GM06990 (cell line): ENCODE measurements at regions not wholly inside any gene's neighbourhood (a gene's known extent, or its start where the extent isn't known, plus 50 kb on each side); places are given as distances from the start of the nearest gene placed in this dataset.

Source experiments
- DNase-seq: peaks from one replicate; pipeline ENCODE4 v3.0.0-alpha.2; 2011; ENCODE audit not compliant: insufficient read length; ENCODE audit errors: extremely low read depth
- H3K27me3 ChIP-seq: replicated peaks from 2 replicates; pipeline ENCODE4 v1.6.0; 2011; ENCODE audit warnings: low read length; ENCODE audit not compliant: control insufficient read depth, insufficient read depth
- H3K36me3 ChIP-seq: 2 replicates; pipeline ENCODE4 v1.5.1; 2011; ENCODE audit warnings: low read length; ENCODE audit not compliant: control insufficient read depth, insufficient read depth
- H3K4me3 ChIP-seq: replicated peaks from 2 replicates; pipeline ENCODE4 v1.5.1; 2011; ENCODE audit warnings: low read depth, mild to moderate bottlenecking, control low read depth, low read length
- CTCF ChIP-seq: IDR thresholded peaks from 2 replicates; pipeline ENCODE4 v1.5.1; 2011; ENCODE audit warnings: low read length, control low read depth, mild to moderate bottlenecking, inconsistent platforms; ENCODE audit not compliant: insufficient read depth, poor library complexity, severe bottlenecking

- TF ChIP-seq CTCF: peak; percentile 44
- Histone ChIP-seq H3K27me3 (no peaks in the 10 kb centered on the region), H3K4me3 (no peak overlapping the region), H3K36me3 (no peaks in the 10 kb centered on the region)
- DNase-seq: no peak
Measured at GRCh38 chr3:98994128-98994762, 92.8 kb upstream of the DCBLD2 start.

- peak; percentile 43 for TF ChIP-seq CTCF
- no peak for DNase-seq
- Histone ChIP-seq H3K27me3 (no peaks in the 10 kb centered on the region), H3K4me3 (no peak overlapping the region), H3K36me3 (no peaks in the 10 kb centered on the region)
Measured at GRCh38 chr3:98991393-98991792, 89.9 kb upstream of the DCBLD2 start.

- no peaks in the 10 kb centered on the region for H3K36me3 ChIP-seq
- TF ChIP-seq CTCF: no peak
Measured at GRCh38 chr3:98990657-98991056, 89.2 kb upstream of the DCBLD2 start.

GRCh38 chr3:98986073-98986472 lies 84.6 kb upstream of the DCBLD2 start:
- DNase-seq: no peak
- no peaks in the 10 kb centered on the region for H3K36me3 ChIP-seq
- H3K4me3 ChIP-seq: no peak overlapping the region
- H3K27me3 ChIP-seq: no peaks in the 10 kb centered on the region
- no peak for TF ChIP-seq CTCF

More at GRCh38 chr3:98990657-98991056, 89.2 kb upstream of the DCBLD2 start:
- no peak for DNase-seq
- Histone ChIP-seq H3K4me3 (no peak overlapping the region), H3K27me3 (no peaks in the 10 kb centered on the region)

GRCh38 chr3:98985431-98985830 lies 83.9 kb upstream of the DCBLD2 start:
- Histone ChIP-seq H3K36me3 (no peaks in the 10 kb centered on the region), H3K4me3 (no peak overlapping the region), H3K27me3 (no peaks in the 10 kb centered on the region)
- no peak for TF ChIP-seq CTCF
- no peak for DNase-seq

GRCh38 chr3:98984024-98984423 lies 82.5 kb upstream of the DCBLD2 start:
- no peak for TF ChIP-seq CTCF
- no peak for DNase-seq
- H3K4me3 ChIP-seq: no peak overlapping the region
- H3K27me3 ChIP-seq: no peaks in the 10 kb centered on the region
- no peaks in the 10 kb centered on the region for H3K36me3 ChIP-seq
